Smooth muscle cell (in vitro differentiated cells): ENCODE measurements at regions not wholly inside any gene's neighbourhood (a gene's known extent, or its start where the extent isn't known, plus 50 kb on each side); places are given as distances from the start of the nearest gene placed in this dataset.

Source experiments
- DNase-seq: peaks from one replicate; lab custom pipeline; 2025; ENCODE audit not compliant: unreplicated experiment; lab: John Stamatoyannopoulos, UW
- H2AFZ ChIP-seq: fragments of 200-600 bp; sonication (generic); 2 replicates; pipeline ENCODE4 v1.6.0; 2016; ENCODE audit warnings: antibody characterized with exemption, low read depth, mild to moderate bottlenecking
- H3F3A ChIP-seq: fragments of 200-600 bp; sonication (generic); 2 replicates; pipeline ENCODE4 v1.6.0; 2017; ENCODE audit warnings: antibody characterized with exemption, low read depth
- H3K27ac ChIP-seq: fragments of 200-600 bp; sonication (generic); 2 replicates; pipeline ENCODE4 v1.5.1; 2016; ENCODE audit warnings: low read depth, mild to moderate bottlenecking
- H3K27me3 ChIP-seq: fragments of 200-600 bp; sonication (generic); 2 replicates; pipeline ENCODE4 v1.6.1; 2016; ENCODE audit warnings: low read depth, mild to moderate bottlenecking
- H3K36me3 ChIP-seq: fragments of 200-600 bp; sonication (generic); 2 replicates; pipeline ENCODE4 v1.5.1; 2016; ENCODE audit warnings: low read depth
- H3K4me1 ChIP-seq: fragments of 200-600 bp; sonication (generic); 2 replicates; pipeline ENCODE4 v1.5.1; 2016; ENCODE audit warnings: low read depth
- H3K4me2 ChIP-seq: fragments of 200-600 bp; sonication (generic); 2 replicates; pipeline ENCODE4 v1.6.0; 2016; ENCODE audit warnings: mild to moderate bottlenecking
- H3K4me3 ChIP-seq: fragments of 200-600 bp; sonication (generic); 2 replicates; pipeline ENCODE4 v1.5.1; 2016; ENCODE audit warnings: mild to moderate bottlenecking
- H3K79me2 ChIP-seq: fragments of 200-600 bp; sonication (generic); 2 replicates; pipeline ENCODE4 v1.6.0; 2016; ENCODE audit warnings: low read depth, mild to moderate bottlenecking
- H3K9ac ChIP-seq: fragments of 200-600 bp; sonication (generic); 2 replicates; pipeline ENCODE4 v1.6.0; 2016; ENCODE audit warnings: low read depth
- H3K9me3 ChIP-seq: fragments of 200-600 bp; sonication (generic); replicated peaks from 2 replicates; pipeline ENCODE4 v1.5.1; 2016; ENCODE audit warnings: low read depth
- H4K20me1 ChIP-seq: fragments of 200-600 bp; sonication (generic); 2 replicates; pipeline ENCODE4 v1.6.0; 2016; ENCODE audit warnings: low read depth
- WGBS: methylation state at CpG from one replicate; pipeline ENCODE4 v1.1.7; 2016; ENCODE audit warnings: low lambda C conversion rate; 5-methylcytosine and 5-hydroxymethylcytosine counted together
- TF ChIP-seq, protein P1 (sequence below): fragments of 200-600 bp; sonication (generic); IDR thresholded peaks from 2 replicates; pipeline ENCODE4 v1.5.1; 2017; ENCODE audit warnings: borderline replicate concordance, mild to moderate bottlenecking, antibody characterized with exemption; ENCODE audit not compliant: insufficient read depth, poor library complexity, severe bottlenecking

DNA sequence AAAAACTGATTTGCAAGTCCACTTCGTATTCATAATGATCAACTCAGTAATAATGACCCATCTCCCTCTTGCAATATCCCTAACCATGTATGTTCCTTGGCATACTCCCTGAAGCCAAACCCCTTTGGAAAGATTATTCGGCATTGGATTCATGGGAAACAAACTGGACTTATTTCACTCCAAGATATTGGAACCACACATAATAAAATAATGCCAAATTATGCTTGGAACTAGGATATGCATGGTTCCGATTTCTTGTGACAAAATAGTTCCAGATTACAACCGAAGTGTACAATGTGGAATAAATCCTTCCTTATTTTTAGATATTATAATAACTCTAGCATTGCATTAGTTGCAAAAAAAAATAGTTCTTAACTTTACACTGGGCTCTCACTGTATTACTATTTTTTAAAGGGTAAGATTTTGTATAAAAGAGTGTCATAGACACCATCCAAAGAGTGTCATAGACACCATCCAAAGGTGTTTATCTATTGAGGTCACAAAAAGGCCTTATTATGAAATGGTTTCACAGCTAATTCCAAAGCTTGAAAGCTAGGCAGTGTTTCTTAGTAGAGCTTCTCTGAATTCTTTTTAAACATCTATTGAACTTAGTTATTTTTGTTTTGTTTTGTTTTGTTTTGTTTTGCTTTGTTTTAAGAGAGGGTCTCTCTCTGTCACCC is 410.9 kb upstream of the JARID2 start:
- no peak overlapping the region for H3K4me3 ChIP-seq
- H2AFZ ChIP-seq: no peak overlapping the region
- DNase-seq: no peak
- WGBS: 98% methylated on average over 4 of the region's 4 CpGs
- H3K27me3 ChIP-seq: peaks cover 50% of the 10 kb centered on the region
- no peaks in the 10 kb centered on the region for H3K9me3 ChIP-seq
- TF ChIP-seq, protein P1, sequence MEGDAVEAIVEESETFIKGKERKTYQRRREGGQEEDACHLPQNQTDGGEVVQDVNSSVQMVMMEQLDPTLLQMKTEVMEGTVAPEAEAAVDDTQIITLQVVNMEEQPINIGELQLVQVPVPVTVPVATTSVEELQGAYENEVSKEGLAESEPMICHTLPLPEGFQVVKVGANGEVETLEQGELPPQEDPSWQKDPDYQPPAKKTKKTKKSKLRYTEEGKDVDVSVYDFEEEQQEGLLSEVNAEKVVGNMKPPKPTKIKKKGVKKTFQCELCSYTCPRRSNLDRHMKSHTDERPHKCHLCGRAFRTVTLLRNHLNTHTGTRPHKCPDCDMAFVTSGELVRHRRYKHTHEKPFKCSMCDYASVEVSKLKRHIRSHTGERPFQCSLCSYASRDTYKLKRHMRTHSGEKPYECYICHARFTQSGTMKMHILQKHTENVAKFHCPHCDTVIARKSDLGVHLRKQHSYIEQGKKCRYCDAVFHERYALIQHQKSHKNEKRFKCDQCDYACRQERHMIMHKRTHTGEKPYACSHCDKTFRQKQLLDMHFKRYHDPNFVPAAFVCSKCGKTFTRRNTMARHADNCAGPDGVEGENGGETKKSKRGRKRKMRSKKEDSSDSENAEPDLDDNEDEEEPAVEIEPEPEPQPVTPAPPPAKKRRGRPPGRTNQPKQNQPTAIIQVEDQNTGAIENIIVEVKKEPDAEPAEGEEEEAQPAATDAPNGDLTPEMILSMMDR: no peak
- no peak overlapping the region for H3K9ac ChIP-seq
- H3K27ac ChIP-seq: no peak overlapping the region
- H4K20me1 ChIP-seq: no peaks in the 10 kb centered on the region
- peaks cover 27% of the 10 kb centered on the region for H3K4me1 ChIP-seq
- no peaks in the 10 kb centered on the region for H3K79me2 ChIP-seq
- H3K36me3 ChIP-seq: no peaks in the 10 kb centered on the region
- H3F3A ChIP-seq: no peaks in the 10 kb centered on the region
- H3K4me2 ChIP-seq: no peak overlapping the region

DNA sequence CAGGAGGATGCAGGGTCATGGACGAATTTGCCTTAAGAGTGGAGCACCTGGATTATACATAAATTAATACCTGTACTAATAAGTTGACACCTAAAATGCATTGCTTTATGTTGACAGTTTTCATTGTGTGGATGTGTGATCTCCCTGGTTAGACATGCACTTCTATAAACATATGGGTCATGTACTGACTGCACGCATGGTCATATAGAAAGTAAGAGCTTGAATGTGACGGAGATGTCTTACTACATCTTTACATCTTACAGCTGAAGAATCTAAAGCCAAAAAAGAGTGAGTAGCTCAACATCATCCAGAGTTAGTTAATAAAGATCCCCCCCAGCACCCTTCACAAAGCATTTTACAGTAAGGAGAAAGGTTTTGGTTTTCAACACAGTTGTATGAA is 408.4 kb upstream of the JARID2 start:
- no peak overlapping the region for H3K4me3 ChIP-seq
- H3K9me3 ChIP-seq: no peaks in the 10 kb centered on the region
- 94% methylated on average over 3 of the region's 3 CpGs for WGBS
- no peak for DNase-seq
- peaks cover 26% of the 10 kb centered on the region for H3K4me1 ChIP-seq
- no peak overlapping the region for H3K9ac ChIP-seq
- TF ChIP-seq, protein P1: no peak
- H3K79me2 ChIP-seq: no peaks in the 10 kb centered on the region
- peaks cover 2% of the 10 kb centered on the region for H3F3A ChIP-seq
- H3K27me3 ChIP-seq: peaks cover 47% of the 10 kb centered on the region
- no peak overlapping the region for H3K4me2 ChIP-seq
- no peaks in the 10 kb centered on the region for H4K20me1 ChIP-seq
- no peak overlapping the region for H2AFZ ChIP-seq
- H3K36me3 ChIP-seq: no peaks in the 10 kb centered on the region
- no peak overlapping the region for H3K27ac ChIP-seq

DNA sequence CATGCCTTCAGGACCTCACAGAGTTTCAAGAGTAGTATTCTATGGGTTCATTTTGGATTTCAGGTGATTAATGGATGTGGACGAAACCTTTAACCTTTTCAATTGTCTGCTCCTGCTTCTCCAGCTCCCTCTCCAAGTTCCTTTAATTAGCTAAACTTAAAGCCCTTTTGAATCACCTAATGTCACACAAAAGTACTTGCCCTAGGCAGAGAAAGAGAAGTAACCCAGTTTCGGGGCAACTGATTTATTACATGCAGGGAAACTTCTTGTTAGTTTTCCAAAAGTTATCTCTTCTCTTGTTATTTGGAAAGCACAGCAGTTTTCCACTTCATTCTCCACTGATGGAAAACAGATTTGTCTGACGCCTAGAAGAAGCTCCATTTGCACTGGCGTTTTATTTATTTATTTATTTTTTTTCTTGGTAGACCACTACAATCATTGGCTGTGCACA is 407.7 kb upstream of the JARID2 start:
- no peaks in the 10 kb centered on the region for H3K9me3 ChIP-seq
- peaks cover 30% of the 10 kb centered on the region for H3K4me1 ChIP-seq
- no peak for DNase-seq
- H3K9ac ChIP-seq: no peak overlapping the region
- 39% methylated on average over 4 of the region's 4 CpGs for WGBS
- peaks cover 41% of the 10 kb centered on the region for H3K27me3 ChIP-seq
- H3K4me2 ChIP-seq: no peak overlapping the region
- H3K36me3 ChIP-seq: no peaks in the 10 kb centered on the region
- H3K4me3 ChIP-seq: no peak overlapping the region
- H3K79me2 ChIP-seq: no peaks in the 10 kb centered on the region
- no peak overlapping the region for H3K27ac ChIP-seq
- TF ChIP-seq, protein P1: no peak
- H2AFZ ChIP-seq: no peak overlapping the region
- H4K20me1 ChIP-seq: no peaks in the 10 kb centered on the region
- peaks cover 2% of the 10 kb centered on the region for H3F3A ChIP-seq

DNA sequence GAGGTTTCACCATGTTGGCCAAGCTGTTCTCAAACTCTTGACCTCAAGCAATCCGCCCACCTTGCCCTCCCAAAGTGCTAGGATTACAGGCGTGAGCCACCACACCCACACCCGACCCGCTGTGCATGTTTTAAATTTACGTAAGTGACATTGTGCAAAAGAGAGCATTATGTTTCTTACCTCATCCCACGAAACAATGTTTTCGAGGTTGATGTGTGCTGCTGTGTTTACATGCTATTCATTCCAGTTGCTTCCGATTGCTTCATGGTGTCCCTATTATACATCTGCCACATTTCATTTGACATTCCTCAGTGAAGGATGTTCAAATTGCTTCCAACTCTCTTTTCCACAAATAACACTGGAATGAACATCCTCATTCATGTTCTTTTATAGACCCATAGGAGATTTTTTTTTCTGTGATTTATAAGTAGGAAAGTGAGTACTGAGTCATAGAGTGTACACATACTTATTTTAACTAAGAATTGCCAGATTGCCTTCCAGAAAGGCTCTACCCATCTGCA is 403.9 kb upstream of the JARID2 start:
- no peaks in the 10 kb centered on the region for H4K20me1 ChIP-seq
- H3K4me1 ChIP-seq: peaks cover 30% of the 10 kb centered on the region
- H3F3A ChIP-seq: peaks cover 2% of the 10 kb centered on the region
- TF ChIP-seq, protein P1: no peak
- WGBS: 21% methylated on average over 8 of the region's 8 CpGs
- no peak overlapping the region for H3K4me3 ChIP-seq
- no peaks in the 10 kb centered on the region for H3K79me2 ChIP-seq
- H3K27ac ChIP-seq: no peak overlapping the region
- H3K4me2 ChIP-seq: peak overlapping the region; percentile 25
- H3K9ac ChIP-seq: no peak overlapping the region
- H2AFZ ChIP-seq: no peak overlapping the region
- no peaks in the 10 kb centered on the region for H3K36me3 ChIP-seq
- no peak for DNase-seq
- H3K9me3 ChIP-seq: no peaks in the 10 kb centered on the region
- peaks cover 25% of the 10 kb centered on the region for H3K27me3 ChIP-seq
